DND-41 (cell line): ENCODE measurements at regions not wholly inside any gene's neighbourhood (a gene's known extent, or its start where the extent isn't known, plus 50 kb on each side); places are given as distances from the start of the nearest gene placed in this dataset.

Experiments
- ATAC-seq: fragments of 200-7000 bp; cut with Tn5 transposase; 3 replicates; pipeline ENCODE4 v1.9.1; 2021; ENCODE audit warnings: low read depth; ENCODE audit not compliant: insufficient read depth
- DNase-seq: peaks from one replicate; pipeline ENCODE4 v3.0.0-alpha.2; 2020
- H2AFZ ChIP-seq: 2 replicates; pipeline ENCODE4 v1.6.0; 2012; ENCODE audit warnings: low read depth, low read length
- H3K27ac ChIP-seq: 2 replicates; pipeline ENCODE4 v1.5.1; 2012; ENCODE audit warnings: low read length, inconsistent platforms
- H3K27me3 ChIP-seq: fragments of 200-600 bp; sonication (generic); 2 replicates; pipeline ENCODE4 v1.6.0; 2012; ENCODE audit warnings: low read length, mild to moderate bottlenecking, inconsistent platforms; ENCODE audit not compliant: insufficient read depth, poor library complexity
- H3K36me3 ChIP-seq: 2 replicates; pipeline ENCODE4 v1.5.1; 2012; ENCODE audit warnings: low read length, inconsistent platforms; ENCODE audit not compliant: insufficient read depth
- H3K4me1 ChIP-seq: 2 replicates; pipeline ENCODE4 v1.5.1; 2012; ENCODE audit warnings: mild to moderate bottlenecking, low read length; ENCODE audit not compliant: insufficient read depth
- H3K4me2 ChIP-seq: 2 replicates; pipeline ENCODE4 v1.6.0; 2012; ENCODE audit warnings: mild to moderate bottlenecking, moderate library complexity, low read length, inconsistent platforms; ENCODE audit not compliant: insufficient read depth
- H3K4me3 ChIP-seq, 2 experiments: fragments of 200-600 bp in 1 of 2; shearing (Covaris generic) in 1 of 2; 2 replicates each; pipeline ENCODE4 v1.5.1; 2012 to 2016; ENCODE audit warnings: inconsistent platforms in 2 of 2, low read length in 2 of 2, mild to moderate bottlenecking in 2 of 2, low read depth in 1 of 2, moderate library complexity in 1 of 2
- H3K79me2 ChIP-seq: 2 replicates; pipeline ENCODE4 v1.6.0; 2012; ENCODE audit warnings: low read length, inconsistent platforms; ENCODE audit not compliant: insufficient read depth
- H3K9ac ChIP-seq: 2 replicates; pipeline ENCODE4 v1.6.0; 2012; ENCODE audit warnings: low read depth, mild to moderate bottlenecking, inconsistent platforms, low read length, moderate library complexity
- H3K9me3 ChIP-seq: 2 replicates; pipeline ENCODE4 v1.5.1; 2012; ENCODE audit warnings: low read length, moderate library complexity, mild to moderate bottlenecking, inconsistent platforms; ENCODE audit not compliant: insufficient read depth, severe bottlenecking
- H4K20me1 ChIP-seq: 2 replicates; pipeline ENCODE4 v1.6.0; 2012; ENCODE audit warnings: low read length; ENCODE audit not compliant: insufficient read depth
- EZH2 ChIP-seq: IDR thresholded peaks from 3 replicates; pipeline ENCODE4 v1.6.1; 2012; ENCODE audit warnings: borderline replicate concordance, low read depth, mild to moderate bottlenecking, moderate library complexity, low read length, inconsistent platforms; ENCODE audit not compliant: severe bottlenecking
- TF ChIP-seq, protein P1 (sequence below): IDR thresholded peaks from 2 replicates; pipeline ENCODE4 v1.5.1; 2012; ENCODE audit warnings: borderline replicate concordance, low read length, moderate library complexity, mild to moderate bottlenecking; ENCODE audit not compliant: poor library complexity, severe bottlenecking; ENCODE audit errors: extremely low read depth

DNA sequence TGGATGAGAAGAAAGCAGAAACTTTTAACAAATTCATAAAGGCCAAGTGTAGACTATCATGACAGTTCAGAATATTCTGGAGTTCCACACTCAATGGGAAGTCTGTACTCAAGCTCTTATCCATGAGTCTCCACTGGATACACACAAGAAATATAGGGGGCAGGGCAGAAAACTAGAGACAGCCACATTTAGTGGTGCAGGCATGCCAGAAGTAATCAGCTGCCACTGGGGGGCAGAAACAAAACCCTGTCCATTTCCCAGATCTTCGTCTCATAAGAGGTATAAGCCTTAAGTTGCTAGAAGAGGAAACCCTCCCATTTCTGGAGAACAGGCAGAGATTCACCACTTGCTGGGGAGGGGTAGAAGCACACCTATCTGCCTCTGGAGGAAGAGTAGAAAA lies 166.8 kb upstream of the GALNT2 start:
- H3K27me3 ChIP-seq, result no peaks in the 10 kb centered on the region
- H3K79me2 ChIP-seq, result no peaks in the 10 kb centered on the region
- no peak for DNase-seq
- H3K4me3 ChIP-seq, result no peak overlapping the region
- H3K4me2 ChIP-seq, result no peak overlapping the region
- no peak for ATAC-seq
- H3K36me3 ChIP-seq, result no peaks in the 10 kb centered on the region
- H2AFZ ChIP-seq, result no peak overlapping the region
- TF ChIP-seq, protein P1, sequence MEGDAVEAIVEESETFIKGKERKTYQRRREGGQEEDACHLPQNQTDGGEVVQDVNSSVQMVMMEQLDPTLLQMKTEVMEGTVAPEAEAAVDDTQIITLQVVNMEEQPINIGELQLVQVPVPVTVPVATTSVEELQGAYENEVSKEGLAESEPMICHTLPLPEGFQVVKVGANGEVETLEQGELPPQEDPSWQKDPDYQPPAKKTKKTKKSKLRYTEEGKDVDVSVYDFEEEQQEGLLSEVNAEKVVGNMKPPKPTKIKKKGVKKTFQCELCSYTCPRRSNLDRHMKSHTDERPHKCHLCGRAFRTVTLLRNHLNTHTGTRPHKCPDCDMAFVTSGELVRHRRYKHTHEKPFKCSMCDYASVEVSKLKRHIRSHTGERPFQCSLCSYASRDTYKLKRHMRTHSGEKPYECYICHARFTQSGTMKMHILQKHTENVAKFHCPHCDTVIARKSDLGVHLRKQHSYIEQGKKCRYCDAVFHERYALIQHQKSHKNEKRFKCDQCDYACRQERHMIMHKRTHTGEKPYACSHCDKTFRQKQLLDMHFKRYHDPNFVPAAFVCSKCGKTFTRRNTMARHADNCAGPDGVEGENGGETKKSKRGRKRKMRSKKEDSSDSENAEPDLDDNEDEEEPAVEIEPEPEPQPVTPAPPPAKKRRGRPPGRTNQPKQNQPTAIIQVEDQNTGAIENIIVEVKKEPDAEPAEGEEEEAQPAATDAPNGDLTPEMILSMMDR, result no peak
- no peak for TF ChIP-seq EZH2
- no peak overlapping the region for H3K9ac ChIP-seq
- no peaks in the 10 kb centered on the region for H4K20me1 ChIP-seq
- H3K4me1 ChIP-seq, result no peaks in the 10 kb centered on the region
- peaks cover 4% of the 10 kb centered on the region for H3K9me3 ChIP-seq
- no peak overlapping the region for H3K27ac ChIP-seq

DNA sequence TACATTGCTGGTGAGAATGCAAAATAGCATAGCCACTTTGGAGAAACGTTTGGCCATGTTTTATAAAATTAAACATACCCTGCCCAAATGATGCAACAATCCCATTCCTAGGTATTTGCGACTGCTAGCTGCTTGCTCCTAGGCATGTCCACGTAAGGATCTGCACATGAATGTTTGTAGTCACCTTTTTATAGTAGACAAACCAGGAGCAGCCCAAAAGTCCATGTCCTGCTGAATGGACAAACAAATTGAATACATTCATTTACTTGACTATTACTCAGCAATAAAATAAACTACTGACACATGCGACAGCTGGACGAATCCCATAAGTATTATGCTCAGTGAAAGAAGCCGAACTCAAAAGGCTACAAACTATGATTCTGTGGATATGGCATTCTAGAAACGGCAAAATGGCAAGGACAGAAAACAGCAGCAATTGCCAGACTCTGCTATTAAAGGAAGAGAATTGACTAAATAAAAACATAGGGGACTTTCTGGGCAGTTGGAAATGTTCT lies 161.9 kb upstream of the GALNT2 start:
- Histone ChIP-seq H3K4me2 (no peak overlapping the region), H3K36me3 (no peaks in the 10 kb centered on the region), H4K20me1 (no peaks in the 10 kb centered on the region), H3K4me1 (no peaks in the 10 kb centered on the region), H3K4me3 (no peak overlapping the region), H3K9ac (no peak overlapping the region), H3K79me2 (no peaks in the 10 kb centered on the region), H3K27me3 (no peaks in the 10 kb centered on the region), H3K9me3 (peaks cover 4% of the 10 kb centered on the region), H2AFZ (no peak overlapping the region), H3K27ac (no peak overlapping the region)
- TF ChIP-seq, protein P1, result no peak
- no peak for TF ChIP-seq EZH2
- ATAC-seq (no peak), DNase-seq (no peak)

- ATAC-seq, result no peak
- Histone ChIP-seq H3K4me3 (no peak overlapping the region), H3K9ac (no peak overlapping the region), H3K27me3 (no peaks in the 10 kb centered on the region), H3K27ac (no peak overlapping the region), H4K20me1 (no peaks in the 10 kb centered on the region), H3K9me3 (peaks cover 4% of the 10 kb centered on the region), H3K4me2 (no peak overlapping the region), H3K36me3 (no peaks in the 10 kb centered on the region), H3K79me2 (no peaks in the 10 kb centered on the region), H2AFZ (no peak overlapping the region), H3K4me1 (no peaks in the 10 kb centered on the region)
- no peak for DNase-seq
- no peak for TF ChIP-seq EZH2
- TF ChIP-seq, protein P1, result no peak
These were observed 161.4 kb upstream of the GALNT2 start for GRCh38 chr1:229905652-229906051.
